HG02623 (cell line): ENCODE measurements at regions not wholly inside any gene's neighbourhood (a gene's known extent, or its start where the extent isn't known, plus 50 kb on each side); places are given as distances from the start of the nearest gene placed in this dataset.

Source experiments
- ATAC-seq: cut with Tn5 transposase; IDR thresholded peaks from one replicate; pipeline ENCODE4 v1.9.1; 2021; ENCODE audit warnings: moderate library complexity; ENCODE audit not compliant: unreplicated experiment

DNA sequence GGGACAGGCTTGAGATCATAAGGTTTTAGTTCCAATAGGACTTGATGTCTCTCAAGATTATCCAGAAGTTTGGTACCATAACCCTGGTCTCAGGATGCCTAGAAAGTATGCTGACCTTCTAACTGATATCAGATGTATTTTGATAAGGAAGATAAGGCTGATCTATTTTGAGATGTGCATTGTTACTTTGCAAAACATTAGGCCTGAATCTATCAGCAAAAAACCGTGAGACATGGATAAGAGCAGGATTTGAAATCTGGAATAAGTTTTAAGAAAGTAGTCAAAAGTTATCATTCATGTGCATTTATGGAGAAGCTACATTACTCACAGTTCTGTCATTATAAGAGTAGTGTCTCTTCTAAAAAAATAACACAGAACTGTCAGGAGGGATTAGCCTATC is 467.1 kb upstream of the HS3ST1 start:
- ATAC-seq, result no peak

DNA sequence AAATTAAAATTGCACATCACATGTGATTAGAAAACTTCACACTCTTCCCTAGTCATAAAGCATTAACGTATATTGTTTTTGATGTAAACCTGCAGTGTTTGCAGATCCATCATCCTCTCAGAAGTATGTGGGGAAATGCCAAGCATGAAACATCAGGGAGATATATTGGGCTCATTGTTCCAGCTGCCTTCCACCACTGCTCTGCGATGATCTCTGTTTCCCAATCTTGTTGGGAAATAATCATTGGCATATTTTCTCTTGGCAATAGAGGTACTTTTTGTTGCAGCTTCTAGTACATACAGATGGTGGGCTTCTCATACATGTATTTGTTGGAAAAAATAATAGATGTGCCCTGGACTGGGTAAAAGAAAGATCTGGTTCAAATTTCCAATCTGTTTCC is 466.3 kb upstream of the HS3ST1 start:
- ATAC-seq, result no peak

DNA sequence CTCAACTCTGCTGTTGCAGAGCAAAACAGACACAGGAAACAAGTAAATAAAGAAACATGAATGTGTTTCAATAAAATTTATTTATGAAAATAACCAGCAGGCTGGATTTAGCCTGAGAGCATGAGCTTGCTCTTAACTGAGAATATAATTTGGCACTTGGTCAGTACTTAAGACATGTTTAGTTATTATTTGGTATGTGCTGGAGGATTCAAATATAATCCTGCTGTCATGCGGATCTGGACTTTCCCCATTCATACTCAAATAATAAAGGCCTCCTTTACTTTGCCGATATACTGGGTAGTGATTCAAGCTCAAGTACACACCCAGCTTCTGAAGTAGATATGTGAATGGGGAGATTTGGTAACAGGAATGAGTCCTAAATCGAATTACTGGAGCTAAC is 465.5 kb upstream of the HS3ST1 start:
- ATAC-seq, result no peak

DNA sequence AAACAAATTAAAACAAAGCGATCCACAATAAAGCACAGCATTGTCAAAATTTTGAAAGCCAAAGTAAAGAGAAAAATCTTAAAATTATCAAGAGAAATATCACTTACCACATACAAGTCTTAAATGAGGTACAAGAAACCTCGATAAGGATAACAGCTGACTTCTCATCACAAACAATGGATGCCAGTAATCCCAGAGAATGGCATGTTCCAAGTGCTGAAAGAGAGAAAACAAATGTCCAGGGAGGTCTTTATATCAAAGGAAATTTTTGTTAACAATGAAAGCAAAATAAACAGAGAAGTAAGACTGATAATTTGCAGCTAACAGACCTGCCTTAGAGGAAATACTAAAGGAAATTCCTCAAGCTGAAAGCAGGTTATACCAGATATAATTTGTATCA is 460.4 kb upstream of the HS3ST1 start:
- ATAC-seq, result no peak

DNA sequence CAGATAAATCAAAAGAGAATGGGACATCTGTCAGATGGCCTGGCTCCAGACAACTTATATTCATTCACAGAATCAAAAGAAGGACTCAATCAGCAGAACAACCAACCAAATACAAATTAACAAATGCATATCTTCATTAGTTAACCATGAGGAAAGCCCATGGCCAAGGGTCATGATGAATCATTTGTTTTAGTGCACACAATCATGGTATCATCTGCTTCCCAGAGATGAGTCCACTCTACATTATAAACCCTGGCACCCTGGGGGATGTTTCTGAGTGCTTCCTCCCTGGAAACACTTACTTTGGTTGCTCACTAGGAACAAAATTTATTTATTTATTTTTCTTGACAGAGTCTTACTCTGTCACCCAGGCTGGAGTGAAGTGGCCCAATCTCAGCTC is 453.3 kb upstream of the HS3ST1 start:
- ATAC-seq, result no peak

DNA sequence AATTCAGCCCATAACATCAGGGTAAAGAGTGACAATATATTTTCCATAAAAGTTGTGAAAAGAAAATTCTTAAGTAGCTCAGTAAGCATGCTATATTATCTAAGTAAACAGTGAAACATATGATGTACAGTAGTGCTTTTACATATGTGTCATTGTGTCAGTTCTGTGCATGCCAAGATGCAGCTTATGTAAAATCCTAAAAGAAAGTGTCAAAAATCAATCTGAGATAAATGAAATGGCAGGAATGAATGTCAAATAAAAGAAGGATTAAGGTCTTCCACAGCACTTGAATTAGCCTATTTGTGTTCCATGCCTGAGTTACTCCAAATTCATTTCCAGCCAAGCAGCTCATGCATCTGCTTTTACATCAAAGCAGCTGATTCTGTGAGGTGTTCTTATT is 452.7 kb upstream of the HS3ST1 start:
- ATAC-seq, result no peak

DNA sequence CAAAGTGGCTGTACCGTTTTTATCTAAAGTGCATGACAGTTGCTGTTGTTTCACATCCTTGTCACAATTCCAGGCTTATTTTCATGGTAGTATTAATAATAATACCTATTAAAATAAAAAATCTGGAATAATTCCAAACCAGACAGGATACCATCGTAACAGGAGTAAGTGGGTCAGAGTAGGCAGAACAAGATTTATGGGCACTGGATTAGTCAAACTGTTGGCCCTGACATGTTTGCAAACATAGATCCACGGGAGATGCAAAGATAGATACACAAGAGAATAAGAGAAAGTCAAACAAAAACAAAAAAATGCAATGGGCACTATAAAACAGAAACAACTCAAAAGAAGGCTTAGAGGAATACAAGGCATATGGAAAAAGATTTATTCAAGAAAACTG is 449.5 kb upstream of the HS3ST1 start:
- ATAC-seq, result no peak

DNA sequence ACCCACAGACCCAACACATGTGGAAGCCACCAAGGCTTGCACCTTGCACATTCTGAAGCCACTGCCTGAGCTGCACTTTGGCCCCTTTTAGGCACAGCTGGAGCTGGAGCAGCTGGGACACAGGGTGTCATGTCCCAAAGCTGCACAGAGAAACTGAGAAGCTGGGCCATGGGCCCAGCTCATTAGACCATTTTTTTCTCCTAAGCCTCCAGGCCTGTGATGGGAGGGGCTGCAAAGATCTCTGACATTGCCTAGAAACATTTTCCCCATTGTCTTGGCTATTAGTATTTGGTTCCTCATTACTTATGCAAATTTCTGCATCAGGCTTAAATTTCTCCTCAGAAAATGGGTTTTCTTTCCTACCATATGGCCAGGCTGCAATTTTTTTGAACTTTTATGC is 447.4 kb upstream of the HS3ST1 start:
- ATAC-seq, result no peak

DNA sequence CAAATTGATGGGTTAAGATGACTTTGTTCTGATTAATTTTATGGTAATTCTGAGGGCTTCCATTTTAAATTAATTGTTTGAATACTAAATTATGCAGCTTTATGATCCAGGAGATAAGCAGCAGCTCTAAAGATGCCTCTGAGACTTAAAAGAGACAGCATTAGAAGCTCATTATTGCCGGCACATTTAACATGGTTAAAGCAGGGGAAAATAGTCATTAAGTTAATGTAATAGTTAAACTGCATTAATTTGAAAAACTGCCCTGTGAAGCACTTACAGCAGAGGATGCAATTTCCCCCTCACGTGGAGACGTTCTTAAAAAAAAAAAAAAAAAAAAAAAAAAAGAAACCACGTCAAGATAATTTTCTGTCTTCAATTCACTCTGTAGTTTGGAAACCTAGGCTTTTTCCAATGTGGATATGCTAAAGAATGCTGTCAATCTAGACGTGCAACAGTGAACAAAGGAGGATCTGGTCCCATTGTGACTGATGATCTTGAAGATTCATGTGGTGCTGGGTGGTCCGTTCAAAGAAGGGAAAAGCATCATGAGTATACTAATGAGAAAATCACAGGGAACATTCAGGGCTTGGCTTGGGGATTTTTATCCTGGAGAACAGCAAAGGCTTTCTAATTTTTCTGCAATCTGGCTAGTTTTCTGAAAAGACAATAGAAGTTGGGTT is 440.6 kb upstream of the HS3ST1 start:
- no peak for ATAC-seq

DNA sequence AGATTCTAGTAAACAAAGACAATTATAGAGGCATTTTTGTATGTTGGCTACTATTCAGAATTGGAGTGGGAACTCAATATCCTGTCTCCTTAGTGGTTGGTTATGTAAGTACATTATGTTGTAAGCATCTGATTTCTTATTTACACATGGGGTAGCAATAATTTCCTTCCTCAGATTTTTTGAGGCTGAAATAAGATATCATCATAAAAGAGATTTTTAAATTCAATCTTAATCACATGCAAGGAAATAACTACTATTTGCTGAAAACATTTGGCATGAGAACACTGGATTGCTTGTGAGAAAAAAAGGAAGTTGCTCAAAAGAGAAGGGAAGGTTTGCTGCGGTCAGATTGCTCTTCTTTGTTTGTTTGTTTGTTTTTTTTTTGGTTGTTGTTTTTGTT is 437.7 kb upstream of the HS3ST1 start:
- ATAC-seq, result no peak

DNA sequence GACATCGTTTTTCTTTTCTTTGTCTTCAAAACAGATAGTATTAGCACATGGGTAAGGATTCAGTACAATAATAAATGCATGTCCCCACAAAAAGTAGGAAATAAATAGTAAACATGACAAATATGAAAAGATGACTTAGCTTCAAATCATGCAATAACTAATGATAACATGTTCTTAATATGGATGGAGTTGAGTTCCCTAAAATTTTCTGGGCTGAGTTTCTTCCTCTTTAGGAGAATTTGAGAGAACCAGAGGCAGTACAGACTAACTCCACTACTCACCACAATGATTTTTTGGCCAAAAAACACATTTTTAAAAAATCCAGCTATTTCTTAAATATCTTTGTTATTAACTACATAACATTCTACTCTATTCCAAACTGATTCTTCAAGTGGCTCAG is 432.3 kb upstream of the HS3ST1 start:
- ATAC-seq, result no peak

DNA sequence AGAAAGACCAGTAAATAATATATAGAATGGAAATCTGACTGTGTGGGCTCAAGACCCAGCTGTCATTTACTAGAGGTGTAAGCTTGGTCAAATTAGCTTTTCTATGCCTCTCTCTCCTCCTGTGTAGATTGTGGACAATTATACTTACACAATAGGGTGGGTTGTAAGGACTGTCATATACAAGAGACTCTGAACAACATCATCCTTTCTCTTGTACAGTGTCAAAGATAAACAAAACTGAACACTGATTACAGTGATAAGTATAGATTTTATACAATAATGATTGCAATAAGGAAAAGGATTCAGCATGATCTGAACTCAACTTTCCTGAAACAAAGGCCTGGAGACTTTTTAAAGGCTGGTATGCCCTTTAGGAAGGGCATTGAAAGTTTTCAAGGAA is 429.2 kb upstream of the HS3ST1 start:
- ATAC-seq, result no peak

DNA sequence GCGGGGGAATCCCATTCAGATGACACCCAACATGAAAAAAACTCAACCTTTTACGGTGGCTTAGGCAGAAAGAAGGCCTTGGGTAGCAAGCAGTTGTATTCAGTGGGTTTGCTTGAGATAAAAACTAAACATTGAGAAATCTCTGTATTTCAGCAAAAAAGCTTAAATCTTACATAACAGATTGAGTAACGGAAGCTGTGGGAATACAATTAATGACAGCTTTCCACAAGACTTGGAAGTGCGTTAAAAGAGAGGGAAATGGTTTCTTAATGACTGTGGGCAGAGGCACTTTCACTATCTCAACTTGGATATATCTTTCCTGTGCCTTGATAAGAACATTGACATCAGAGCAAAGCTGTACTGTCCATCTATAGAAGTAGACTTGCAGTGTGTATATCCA is 418.5 kb upstream of the HS3ST1 start:
- ATAC-seq, result no peak

DNA sequence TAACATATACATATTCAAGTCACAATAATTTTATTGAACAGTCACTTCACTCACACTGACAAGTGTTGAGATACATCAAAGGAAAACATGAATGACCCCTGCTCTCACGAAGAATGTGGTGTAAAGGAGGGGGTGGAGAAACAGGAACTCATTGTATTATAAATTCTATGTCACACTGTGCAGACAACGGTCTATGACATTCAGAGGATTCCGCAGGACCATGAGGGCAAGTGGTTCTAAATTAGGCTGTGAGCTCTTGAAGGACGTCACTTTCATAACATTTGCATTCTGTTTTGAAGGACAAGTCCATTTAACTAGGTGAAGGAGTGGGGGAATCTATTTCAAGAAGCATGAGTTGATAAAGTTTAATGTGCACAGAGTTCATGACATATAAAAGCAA is 415.2 kb upstream of the HS3ST1 start:
- ATAC-seq, result no peak

DNA sequence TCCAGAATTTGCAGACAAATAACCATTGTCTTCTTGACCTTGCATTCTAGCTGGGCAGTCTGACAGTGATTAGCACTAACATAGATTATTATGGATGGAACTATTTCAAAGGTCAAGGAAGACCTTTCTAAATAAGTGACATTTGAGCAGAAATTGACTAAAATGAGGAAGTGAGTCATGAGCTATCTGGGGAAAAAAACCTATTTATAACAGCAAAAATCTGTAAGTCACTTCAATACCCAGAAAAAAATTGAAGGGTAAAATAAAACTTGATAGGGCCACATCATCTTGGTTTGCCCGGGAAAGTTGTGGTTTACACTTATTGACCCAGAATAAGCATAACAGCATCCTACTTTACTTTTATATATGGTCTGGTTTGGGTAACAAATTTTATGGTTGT is 414.6 kb upstream of the HS3ST1 start:
- no peak for ATAC-seq

DNA sequence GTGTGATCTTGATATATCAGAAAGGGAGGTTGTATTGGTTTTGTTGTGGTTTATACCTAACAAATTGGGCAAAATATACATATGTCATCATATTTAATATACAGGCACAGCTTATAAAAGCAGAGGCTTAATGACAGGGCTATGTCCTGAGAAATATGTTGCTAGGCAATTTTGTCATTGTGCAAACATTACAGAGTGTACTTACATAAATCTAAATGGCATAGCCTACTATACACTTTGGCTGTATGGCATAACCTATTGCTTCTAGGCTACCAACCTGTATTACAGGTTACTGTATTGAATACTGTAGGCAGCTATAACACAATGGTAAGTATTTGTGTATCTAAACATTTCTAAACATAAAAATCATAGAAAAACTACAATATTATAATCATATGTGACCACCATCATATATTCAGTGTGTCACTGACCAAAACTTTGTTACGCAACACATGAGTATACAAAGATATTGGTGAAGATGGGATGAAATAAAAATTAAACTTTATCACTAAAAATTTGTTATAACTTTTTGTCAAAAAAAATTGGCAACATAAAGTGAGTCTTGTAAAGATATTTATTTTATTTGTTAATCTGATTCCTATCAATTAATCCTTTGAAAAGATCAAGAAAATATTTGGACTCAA is 414.0 kb upstream of the HS3ST1 start:
- ATAC-seq, result no peak

DNA sequence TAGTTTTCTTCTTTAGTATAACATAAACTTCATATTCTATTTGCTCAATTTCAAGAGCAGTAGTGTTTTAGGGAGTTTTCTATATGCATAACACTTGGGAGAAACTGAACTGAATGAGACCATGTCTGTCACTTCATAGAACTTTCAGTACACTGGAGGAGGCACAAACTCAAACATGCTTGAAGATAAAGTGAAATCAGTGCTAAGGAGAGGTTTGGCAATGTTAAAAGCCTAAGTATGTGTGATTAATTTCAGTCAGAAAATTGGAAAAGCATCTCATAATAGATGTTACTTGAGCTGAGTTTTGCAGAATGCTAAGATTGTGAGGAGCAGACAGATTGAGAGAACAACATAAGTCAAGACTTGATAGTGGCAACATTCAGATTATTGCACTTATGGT is 411.2 kb upstream of the HS3ST1 start:
- no peak for ATAC-seq

DNA sequence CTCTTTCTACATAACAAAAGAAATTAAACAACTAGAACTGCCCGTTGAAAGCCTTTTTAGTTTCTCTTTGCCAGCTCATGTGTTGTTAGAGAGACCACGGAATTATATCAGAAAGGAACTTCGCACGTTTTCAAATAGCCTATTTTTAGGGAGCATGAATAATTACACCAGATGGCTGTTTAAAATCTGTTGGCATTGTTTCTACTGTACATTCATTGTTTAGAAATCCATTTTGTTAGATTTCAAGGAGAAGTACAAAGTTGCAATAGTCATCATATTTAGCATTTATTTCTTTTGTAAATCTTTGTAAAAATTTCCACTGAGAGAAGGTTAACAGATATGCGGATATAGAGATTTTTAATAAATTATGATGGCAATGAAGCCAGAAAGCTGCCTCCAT is 403.0 kb upstream of the HS3ST1 start:
- no peak for ATAC-seq

DNA sequence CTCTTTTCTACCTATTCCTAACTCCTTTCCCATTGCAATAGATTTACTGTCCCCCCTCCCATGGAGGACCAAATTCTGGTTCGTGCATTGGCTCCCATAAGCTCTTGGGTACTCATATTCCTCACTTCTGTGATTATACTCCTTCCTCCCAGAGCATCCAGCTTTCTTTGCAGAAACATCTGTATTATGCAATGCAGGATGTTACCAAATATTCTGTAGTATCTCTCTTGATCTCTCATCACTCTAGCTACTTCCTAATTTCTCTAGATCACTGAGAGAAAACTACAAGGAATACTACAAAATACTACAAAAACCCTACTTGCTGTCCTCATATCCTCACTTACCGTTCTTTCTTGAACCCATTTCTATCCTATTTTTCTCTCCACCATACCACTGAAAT is 395.9 kb upstream of the HS3ST1 start:
- no peak for ATAC-seq

DNA sequence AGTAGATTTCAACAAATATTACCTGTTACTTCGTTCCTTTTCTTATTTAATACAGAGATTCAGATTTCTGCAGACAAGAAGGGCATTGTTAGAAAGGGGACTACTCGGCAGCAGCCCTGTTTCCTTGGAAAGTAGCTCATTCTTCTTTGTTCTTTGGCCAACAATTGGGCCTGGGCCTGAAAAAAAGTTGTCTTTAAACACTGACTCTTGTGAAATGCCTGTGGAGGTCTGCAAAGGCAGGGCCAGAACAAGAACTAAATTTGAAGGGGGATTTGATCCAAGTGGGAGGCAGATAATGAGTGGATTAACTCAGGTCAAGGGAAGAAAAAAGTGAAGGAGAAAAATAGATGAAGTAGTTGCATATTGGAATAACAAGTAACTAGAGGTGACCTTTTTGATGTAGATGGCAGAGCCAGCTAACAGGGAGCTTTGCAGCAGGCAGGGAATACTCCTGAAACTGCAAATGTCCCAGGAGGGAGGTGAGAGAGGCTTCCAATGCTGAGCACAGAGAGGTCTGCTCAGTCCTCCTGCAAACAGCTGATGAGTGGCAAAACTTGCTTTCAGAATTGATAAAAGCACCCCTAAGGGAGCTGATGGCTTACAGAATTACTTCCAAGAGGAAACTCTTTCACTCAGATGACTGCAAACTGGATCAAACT is 393.2 kb upstream of the HS3ST1 start:
- no peak for ATAC-seq

DNA sequence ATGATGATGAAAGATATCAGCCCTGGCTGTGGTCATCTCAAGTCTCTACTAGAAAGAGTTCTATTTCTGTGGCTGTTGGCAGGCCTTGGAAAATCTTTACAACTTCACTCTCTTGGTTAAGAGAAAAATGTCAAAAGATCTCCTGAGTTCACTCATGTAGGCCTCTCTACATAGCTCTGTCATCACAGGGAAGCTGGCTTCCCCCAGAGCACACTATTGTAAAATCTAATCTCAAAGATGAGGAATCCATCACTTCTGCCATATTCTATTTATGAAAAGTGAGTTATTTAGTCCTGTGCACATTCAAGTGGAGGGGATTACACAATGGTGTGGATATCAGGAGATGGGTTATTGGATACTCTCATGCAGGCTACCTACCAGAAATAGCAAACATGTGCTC is 388.4 kb upstream of the HS3ST1 start:
- no peak for ATAC-seq

DNA sequence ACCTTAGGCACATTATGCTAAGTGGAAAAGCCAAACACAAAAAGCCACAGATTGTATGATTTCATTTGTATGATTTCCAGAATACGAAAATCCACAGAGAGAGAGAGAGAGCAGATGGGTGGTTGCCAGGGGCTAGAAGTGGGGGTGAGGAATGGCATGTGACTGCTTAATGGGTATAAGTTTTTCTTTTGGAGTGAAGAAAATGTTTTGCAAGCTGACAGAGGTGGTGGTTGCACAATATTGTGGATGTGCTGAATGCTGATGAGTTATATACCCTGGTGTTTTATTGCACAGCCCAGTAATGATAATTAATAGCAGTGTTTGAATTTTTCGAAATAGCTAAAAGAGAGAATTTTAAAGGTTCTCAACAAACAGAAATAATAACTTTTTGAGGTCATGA is 386.1 kb upstream of the HS3ST1 start:
- no peak for ATAC-seq
